ENCODE measurements at regions not wholly inside any gene's neighbourhood (a gene's known extent, or its start where the extent isn't known, plus 50 kb on each side); places are given as distances from the start of the nearest gene placed in this dataset.

DNA sequence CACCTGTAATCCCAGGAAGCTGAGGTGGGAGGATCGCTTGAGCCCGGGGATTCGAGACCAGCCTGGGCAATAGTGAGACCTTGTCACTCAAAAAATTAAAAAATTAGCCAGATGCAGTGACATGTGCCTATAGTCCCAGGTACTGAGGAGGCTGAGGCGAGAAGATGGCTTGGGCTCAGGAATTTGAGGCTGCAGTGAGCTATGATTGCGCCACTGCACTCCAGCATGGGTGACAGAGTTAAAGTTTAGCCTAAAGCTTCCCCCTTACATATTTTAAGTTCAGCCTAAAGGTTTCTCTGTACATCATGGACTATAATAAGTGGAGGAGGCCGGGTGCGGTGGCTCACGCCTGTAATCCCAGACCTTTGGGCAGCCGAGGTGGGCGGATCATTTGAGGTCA lies 70.1 kb downstream of the SPRING1 start:
- no peaks in the 10 kb centered on the region for H3K79me1 ChIP-seq (ENCODE audit: low read depth, low read length)
- H3K27ac ChIP-seq (ENCODE audit: low read depth, low read length), result no peak overlapping the region
- H2BK20ac ChIP-seq (ENCODE audit: low read length), result no peak overlapping the region
- no peaks in the 10 kb centered on the region for H3K79me2 ChIP-seq (ENCODE audit: control insufficient read depth in 1 of 2, insufficient read depth in 2 of 2, low read length in 2 of 2)
- peaks cover 3 to 12% (median 7%) of the 10 kb centered on the region in 4 experiments; a peak in 5 of 7 replicates for H3K4me1 ChIP-seq (replicated peaks in 1 of 4; ENCODE audit: control insufficient read depth in 3 of 4, insufficient read depth in 4 of 4, low read length in 3 of 4)
- CTCF ChIA-PET (ENCODE audit: partially characterized antibody), result interaction anchor here (0.7 to 1.3 kb wide), 2 partner anchors 10 to 20 kb away, joined by 3 to 7 read pairs; no protein-coding TSS in a partner anchor
- H4K91ac ChIP-seq (replicated peaks; ENCODE audit: insufficient read length, low read length), result no peak overlapping the region
- no peak overlapping the region for H2BK15ac ChIP-seq (ENCODE audit: low read length)
- H2AK5ac ChIP-seq (ENCODE audit: low read depth, low read length), result no peak overlapping the region
- H3K4ac ChIP-seq (replicated peaks; ENCODE audit: insufficient read length, low read depth, low read length), result no peak overlapping the region
- H3K4me3 ChIP-seq (ENCODE audit: extremely low read depth in 1 of 4, insufficient read depth in 2 of 4, low read depth in 3 of 4, low read length in 4 of 4), result no peak overlapping the region
- DNase-seq (ENCODE audit: low read depth in 1 of 2, low spot score in 2 of 2), result no peak
- H2BK120ac ChIP-seq (replicated peaks; ENCODE audit: low read depth, low read length), result no peak overlapping the region
- no peaks in the 10 kb centered on the region for H4K20me1 ChIP-seq (replicated peaks in 1 of 2; ENCODE audit: control insufficient read depth in 1 of 2, insufficient read depth in 2 of 2, low read length in 2 of 2)
- H3K18ac ChIP-seq (ENCODE audit: extremely low read depth, low read length), result no peak overlapping the region
- no peaks in the 10 kb centered on the region for H3K27me3 ChIP-seq (replicated peaks in 1 of 4; ENCODE audit: control insufficient read depth in 3 of 4, extremely low read depth in 1 of 4, insufficient read depth in 3 of 4, low read length in 3 of 4)
- H3K23ac ChIP-seq (ENCODE audit: insufficient read length), result no peak overlapping the region
- no peak overlapping the region for H2AFZ ChIP-seq (ENCODE audit: low read length)
- no peak overlapping the region for H4K8ac ChIP-seq (ENCODE audit: extremely low read depth, insufficient read depth, low read length)
- H3K4me2 ChIP-seq (ENCODE audit: insufficient read depth in 1 of 2, low read depth in 2 of 2, low read length in 2 of 2), result no peak overlapping the region
- no peak overlapping the region for H3K14ac ChIP-seq (ENCODE audit: insufficient read length)
- H4K5ac ChIP-seq (ENCODE audit: insufficient read length, low read depth, low read length), result no peak overlapping the region
- POLR2A ChIA-PET (ENCODE audit: partially characterized antibody), result no interaction called here
- 95% methylated on average over 10 of the region's 10 CpGs; no CpG with 5 or more reads in 1 of the 2 experiments for WGBS, 2 experiments (ENCODE audit: extremely low coverage in 1 of 2, insufficient coverage in 1 of 2, insufficient read length in 1 of 2, insufficient replicate concordance in 2 of 2, low coverage in 1 of 2, low lambda C conversion rate in 2 of 2, missing lambda C conversion rate in 1 of 2)
- no peak for FAIRE-seq
- no peaks in the 10 kb centered on the region for H3K9me3 ChIP-seq (ENCODE audit: insufficient read depth in 2 of 2, low read depth in 1 of 2, low read length in 1 of 2)
- H2BK12ac ChIP-seq (ENCODE audit: low read depth, low read length), result no peak overlapping the region
- H3K36me3 ChIP-seq (ENCODE audit: control insufficient read depth in 2 of 4, insufficient read depth in 4 of 4, low read length in 3 of 4), result no peaks in the 10 kb centered on the region
- peaks cover 1% of the 10 kb centered on the region; the same call in 1 of the 2 replicates for H3K23me2 ChIP-seq (ENCODE audit: low read depth, low read length)
- H3K56ac ChIP-seq (replicated peaks; ENCODE audit: insufficient read length, low read depth, low read length), result no peak overlapping the region
- no peak overlapping the region for H2BK5ac ChIP-seq (ENCODE audit: low read depth, low read length)
- no peak overlapping the region for H3K9ac ChIP-seq (replicated peaks in 1 of 4; ENCODE audit: extremely low read depth in 1 of 4, low read depth in 3 of 4, low read length in 3 of 4)
- TF ChIP-seq GABPA (IDR thresholded peaks at IDR 0.05; ENCODE audit: borderline replicate concordance, insufficient read depth, low read length) (no peak), TAF1 (IDR thresholded peaks at IDR 0.05; ENCODE audit: low read depth, low read length) (no peak), CTBP2 (IDR thresholded peaks at IDR 0.05; ENCODE audit: borderline replicate concordance, insufficient read depth, insufficient read length, low read length) (no peak), RNF2 (IDR thresholded peaks at IDR 0.05; ENCODE audit: borderline replicate concordance, low read depth, low read length, missing control alignments, poor library complexity, severe bottlenecking) (no peak), TCF12 (IDR thresholded peaks at IDR 0.05; ENCODE audit: low read depth, low read length) (no peak), NANOG (IDR thresholded peaks at IDR 0.05; ENCODE audit: insufficient read depth, low read depth, low read length, poor library complexity, severe bottlenecking) (no peak), KDM1A (IDR thresholded peaks at IDR 0.05; ENCODE audit: borderline replicate concordance, low read length) (no peak), GTF2F1 (IDR thresholded peaks at IDR 0.05; ENCODE audit: borderline replicate concordance, low read depth, low read length) (no peak), TBP (IDR thresholded peaks at IDR 0.05; ENCODE audit: low read depth, low read length) (no peak), BRCA1 (IDR thresholded peaks at IDR 0.05; ENCODE audit: low read depth, low read length) (no peak)
- TF ChIP-seq, protein P1, sequence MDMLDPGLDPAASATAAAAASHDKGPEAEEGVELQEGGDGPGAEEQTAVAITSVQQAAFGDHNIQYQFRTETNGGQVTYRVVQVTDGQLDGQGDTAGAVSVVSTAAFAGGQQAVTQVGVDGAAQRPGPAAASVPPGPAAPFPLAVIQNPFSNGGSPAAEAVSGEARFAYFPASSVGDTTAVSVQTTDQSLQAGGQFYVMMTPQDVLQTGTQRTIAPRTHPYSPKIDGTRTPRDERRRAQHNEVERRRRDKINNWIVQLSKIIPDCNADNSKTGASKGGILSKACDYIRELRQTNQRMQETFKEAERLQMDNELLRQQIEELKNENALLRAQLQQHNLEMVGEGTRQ (IDR thresholded peaks at IDR 0.05; ENCODE audit: low read length), result no peak

Measured in H1 (cell line).